ENCODE measurements at regions not wholly inside any gene's neighbourhood (a gene's known extent, or its start where the extent isn't known, plus 50 kb on each side); places are given as distances from the start of the nearest gene placed in this dataset.

- no peak for TF ChIP-seq CTCF (conservative IDR thresholded peaks at IDR 0.05)
- TF ChIP-seq ZFX (IDR thresholded peaks at IDR 0.05) = no peak
Measured at GRCh38 chr6:112416866-112417265, 69.7 kb downstream of the RFPL4B start.

Data from C4-2B (cell line).